ENCODE measurements at regions not wholly inside any gene's neighbourhood (a gene's known extent, or its start where the extent isn't known, plus 50 kb on each side); places are given as distances from the start of the nearest gene placed in this dataset.
"Not testable (repeated sequence)": the region's sequence is repeated elsewhere in the genome, so short reads cannot be mapped to it uniquely, and the experiment has no call there.

DNA sequence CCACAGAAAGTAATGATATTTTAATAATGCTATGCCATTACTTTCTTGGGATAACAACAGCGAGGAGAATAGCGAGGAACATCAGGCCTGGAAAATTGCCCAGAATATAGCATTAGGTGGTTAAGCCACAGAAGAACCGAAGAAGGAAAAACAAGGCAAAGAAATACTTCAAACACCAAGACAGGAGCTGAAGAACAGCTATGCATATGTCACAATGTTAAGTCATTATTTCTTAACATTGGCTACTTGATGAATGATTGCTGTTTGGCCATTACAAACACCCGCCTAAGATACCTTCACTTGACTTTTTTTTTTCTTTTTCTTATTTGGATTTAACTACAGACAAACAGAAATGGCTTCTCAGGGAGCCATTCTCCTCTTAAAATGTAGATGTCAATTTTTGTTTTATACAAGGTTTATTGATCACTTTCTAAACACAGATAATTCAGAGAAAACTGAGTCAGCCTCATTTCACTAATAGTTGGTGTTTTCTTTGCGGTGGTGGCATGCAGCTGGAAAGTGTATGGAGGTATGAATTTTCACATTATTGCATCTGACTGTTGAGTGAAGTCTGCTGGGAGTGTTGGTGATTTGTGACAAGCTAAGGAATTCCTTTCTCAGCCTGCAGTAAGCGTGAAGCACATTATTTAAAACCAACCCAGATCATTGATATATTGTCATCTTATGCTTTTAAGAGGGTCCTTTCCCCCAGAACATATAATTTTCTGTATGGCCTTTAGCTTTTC is 705.7 kb upstream of the NR2F2 start:
- no peak overlapping the region for H3K4me3 ChIP-seq (ENCODE audit: low read length)

DNA sequence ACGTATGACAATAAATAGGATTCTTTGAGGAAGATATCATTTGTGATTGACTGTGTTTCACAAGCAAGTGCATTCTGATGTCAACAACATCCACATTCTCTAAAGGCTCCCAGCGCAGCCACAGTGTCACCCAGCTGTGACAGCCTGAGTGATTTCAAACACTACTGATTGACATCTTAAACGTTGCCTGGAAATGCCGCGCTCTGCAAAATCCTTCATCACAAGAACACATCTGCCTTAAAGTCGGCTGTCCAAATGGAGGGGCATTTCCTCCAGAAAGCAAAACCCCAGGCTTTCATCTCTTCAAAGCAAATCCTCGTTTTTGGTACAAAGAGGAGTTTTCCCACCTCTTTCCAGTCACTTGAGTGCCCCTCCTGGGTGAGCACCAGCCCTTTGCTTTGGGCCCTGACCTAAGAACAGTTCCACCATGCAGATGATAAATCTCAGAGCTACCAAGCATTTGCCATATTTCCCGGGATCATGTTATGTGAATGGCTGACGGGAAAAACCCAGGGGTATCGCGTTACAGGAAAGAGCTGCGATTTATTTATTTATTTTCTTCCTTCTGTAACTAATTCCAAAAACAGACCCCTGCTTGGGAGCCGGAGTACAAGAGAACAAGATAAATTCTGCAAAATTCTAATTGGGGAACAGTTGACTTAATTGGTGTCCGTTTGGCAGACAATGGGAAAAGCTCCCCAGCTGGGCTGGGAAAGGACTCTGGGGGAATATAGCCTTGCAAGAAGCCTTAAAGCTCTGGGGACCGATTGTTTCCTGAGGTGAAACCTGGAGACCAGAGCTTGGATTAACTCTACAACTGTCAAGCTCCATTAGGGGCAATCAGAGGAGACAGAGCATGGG is 703.8 kb upstream of the NR2F2 start:
- Histone ChIP-seq H3K4me1 (ENCODE audit: control insufficient read depth, insufficient read depth, low read length) (peaks cover 19% of the 10 kb centered on the region), H3K4me3 (ENCODE audit: low read length) (no peak overlapping the region), H3K9me3 (ENCODE audit: control insufficient read depth, low read length) (peaks cover 7% of the 10 kb centered on the region), H3K36me3 (ENCODE audit: control insufficient read depth, insufficient read depth, low read length, severe bottlenecking) (no peaks in the 10 kb centered on the region), H3K27me3 (replicated peaks; ENCODE audit: control insufficient read depth, insufficient read depth, low read length) (no peaks in the 10 kb centered on the region), H3K9ac (ENCODE audit: low read length) (no peak overlapping the region)
- DNase-seq (ENCODE audit: low read depth): no peak

More for the DNA sequence above, 705.7 kb upstream of the NR2F2 start:
- Histone ChIP-seq H3K36me3 (ENCODE audit: control insufficient read depth, insufficient read depth, low read length, severe bottlenecking) (no peaks in the 10 kb centered on the region), H3K9ac (ENCODE audit: low read length) (peak overlapping the region; percentile 58), H3K4me1 (ENCODE audit: control insufficient read depth, insufficient read depth, low read length) (peaks cover 34% of the 10 kb centered on the region), H3K9me3 (ENCODE audit: control insufficient read depth, low read length) (peaks cover 7% of the 10 kb centered on the region), H3K27me3 (replicated peaks; ENCODE audit: control insufficient read depth, insufficient read depth, low read length) (no peaks in the 10 kb centered on the region)
- DNase-seq (ENCODE audit: low read depth): no peak

DNA sequence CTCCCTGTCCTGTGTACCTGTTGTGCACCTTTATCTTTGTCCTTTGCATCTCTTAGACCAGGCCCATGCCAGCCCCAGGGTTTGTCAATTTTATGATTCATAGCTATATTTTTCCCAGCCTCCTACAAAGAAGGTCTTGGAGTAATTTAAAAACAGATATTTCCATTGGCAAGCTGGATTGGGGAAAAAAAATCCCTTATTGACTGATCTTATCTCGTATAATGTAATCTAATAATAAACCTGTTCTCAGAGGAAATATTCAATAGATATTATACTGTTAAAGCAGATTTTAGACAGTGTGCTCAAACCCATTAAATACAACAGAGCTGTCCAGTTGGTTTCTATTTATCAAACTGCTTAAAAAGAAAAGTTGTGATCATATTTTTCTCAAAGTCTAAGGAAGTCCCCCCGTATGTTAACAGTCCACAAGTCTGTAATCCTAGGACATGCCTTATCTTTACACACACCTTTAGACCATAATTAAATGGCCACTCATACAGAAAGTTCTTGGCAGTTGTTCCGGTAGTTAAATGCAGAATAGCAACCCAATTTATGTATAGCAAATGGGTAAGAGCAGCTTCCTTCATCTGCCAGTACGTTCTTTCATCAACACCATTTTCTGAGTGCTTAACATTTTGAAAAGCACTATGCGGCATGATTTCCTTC is 700.9 kb upstream of the NR2F2 start:
- H3K4me3 ChIP-seq (ENCODE audit: low read length): no peak overlapping the region
- no peaks in the 10 kb centered on the region for H3K9me3 ChIP-seq (ENCODE audit: control insufficient read depth, low read length)
- no peaks in the 10 kb centered on the region for H3K27me3 ChIP-seq (replicated peaks; ENCODE audit: control insufficient read depth, insufficient read depth, low read length)
- no peaks in the 10 kb centered on the region for H3K36me3 ChIP-seq (ENCODE audit: control insufficient read depth, insufficient read depth, low read length, severe bottlenecking)
- DNase-seq (ENCODE audit: low read depth): no peak
- H3K9ac ChIP-seq (ENCODE audit: low read length): no peak overlapping the region
- H3K4me1 ChIP-seq (ENCODE audit: control insufficient read depth, insufficient read depth, low read length): peaks cover 4% of the 10 kb centered on the region

DNA sequence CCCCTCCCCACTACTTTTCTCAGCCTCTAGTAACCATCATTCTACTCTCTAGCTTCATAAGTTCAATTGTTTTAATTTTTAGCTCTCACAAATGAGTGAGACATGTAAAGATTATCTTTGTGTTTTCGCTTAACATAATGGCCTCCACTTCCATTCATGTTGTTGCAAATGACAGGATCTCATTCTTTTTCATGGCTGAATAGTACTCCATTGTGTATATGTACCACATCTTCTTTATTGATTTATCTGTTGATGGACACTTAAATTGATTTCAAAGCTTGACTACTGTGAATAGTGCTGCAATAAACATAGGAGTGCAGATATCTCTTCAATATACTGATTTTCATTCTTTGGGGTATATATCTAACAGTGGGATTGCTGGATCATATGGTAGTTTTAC is 699.8 kb upstream of the NR2F2 start:
- Histone ChIP-seq H3K36me3 (ENCODE audit: control insufficient read depth, insufficient read depth, low read length, severe bottlenecking) (no peaks in the 10 kb centered on the region), H3K9ac (ENCODE audit: low read length) (no peak overlapping the region), H3K9me3 (ENCODE audit: control insufficient read depth, low read length) (no peaks in the 10 kb centered on the region), H3K27me3 (replicated peaks; ENCODE audit: control insufficient read depth, insufficient read depth, low read length) (no peaks in the 10 kb centered on the region), H3K4me1 (ENCODE audit: control insufficient read depth, insufficient read depth, low read length) (no peaks in the 10 kb centered on the region), H3K4me3 (ENCODE audit: low read length) (no peak overlapping the region)
- DNase-seq (ENCODE audit: low read depth): no peak

DNA sequence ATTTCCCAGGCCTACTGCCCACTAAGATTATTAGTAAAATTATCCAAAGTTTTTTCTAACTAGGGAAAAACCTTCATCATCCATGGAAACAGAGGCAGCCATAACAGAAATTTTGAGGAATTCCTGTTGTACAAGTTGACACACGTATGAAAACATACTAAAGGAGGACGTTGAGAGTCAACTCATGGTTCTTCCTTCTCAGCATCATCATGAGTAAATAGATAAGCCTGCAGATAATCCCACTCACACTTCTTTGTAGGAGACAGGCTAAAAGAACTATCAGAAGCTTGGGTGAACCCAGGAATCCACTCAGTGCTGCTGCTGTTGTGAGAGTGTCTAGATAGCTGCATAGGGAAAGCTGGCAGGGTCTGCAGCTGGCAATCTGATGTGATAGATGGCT is 694.8 kb upstream of the NR2F2 start:
- Histone ChIP-seq H3K4me3 (ENCODE audit: low read length) (no peak overlapping the region), H3K9me3 (ENCODE audit: control insufficient read depth, low read length) (no peaks in the 10 kb centered on the region), H3K4me1 (ENCODE audit: control insufficient read depth, insufficient read depth, low read length) (no peaks in the 10 kb centered on the region), H3K36me3 (ENCODE audit: control insufficient read depth, insufficient read depth, low read length, severe bottlenecking) (no peaks in the 10 kb centered on the region), H3K27me3 (replicated peaks; ENCODE audit: control insufficient read depth, insufficient read depth, low read length) (no peaks in the 10 kb centered on the region), H3K9ac (ENCODE audit: low read length) (no peak overlapping the region)
- DNase-seq (ENCODE audit: low read depth): no peak

DNA sequence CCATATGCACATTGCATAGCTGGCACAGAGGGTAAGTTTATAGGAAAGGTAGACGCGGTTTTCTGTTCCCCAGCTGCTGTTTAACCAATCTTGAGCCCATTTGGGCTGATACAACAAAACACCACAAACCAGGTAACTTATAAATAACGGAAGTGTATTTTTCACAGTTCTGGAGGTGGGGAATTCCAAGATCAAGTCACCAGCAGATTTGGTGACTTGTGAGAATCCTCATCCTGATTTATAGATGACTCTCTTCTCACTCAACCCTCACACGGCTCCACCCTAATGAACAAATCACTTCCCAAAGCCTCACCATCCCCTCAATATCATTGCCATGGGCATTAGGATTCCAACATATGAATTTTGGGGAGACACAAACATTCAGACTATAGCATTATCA is 694.4 kb upstream of the NR2F2 start:
- Histone ChIP-seq H3K4me1 (ENCODE audit: control insufficient read depth, insufficient read depth, low read length) (no peaks in the 10 kb centered on the region), H3K9me3 (ENCODE audit: control insufficient read depth, low read length) (no peaks in the 10 kb centered on the region), H3K27me3 (replicated peaks; ENCODE audit: control insufficient read depth, insufficient read depth, low read length) (no peaks in the 10 kb centered on the region), H3K9ac (ENCODE audit: low read length) (no peak overlapping the region), H3K36me3 (ENCODE audit: control insufficient read depth, insufficient read depth, low read length, severe bottlenecking) (no peaks in the 10 kb centered on the region), H3K4me3 (ENCODE audit: low read length) (no peak overlapping the region)
- no peak for DNase-seq (ENCODE audit: low read depth)

DNA sequence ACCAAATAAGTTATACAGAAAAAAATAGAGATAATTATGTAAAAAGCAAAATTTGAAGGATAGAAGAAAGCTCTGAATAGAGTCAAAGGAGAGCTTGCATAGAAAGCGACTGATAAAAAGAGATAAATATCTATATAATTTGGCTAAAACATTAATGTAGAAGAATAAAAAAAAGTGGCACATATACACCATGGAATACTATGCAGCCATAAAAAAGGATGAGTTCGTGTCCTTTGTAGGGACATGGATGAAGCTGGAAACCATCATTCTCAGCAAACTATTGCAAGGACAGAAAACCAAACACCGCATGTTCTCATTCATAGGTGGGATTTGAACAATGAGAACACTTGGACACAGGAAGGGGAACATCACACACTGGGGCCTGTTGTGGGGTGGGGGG is 693.3 kb upstream of the NR2F2 start:
- not testable (repeated sequence) for H3K4me1 ChIP-seq (ENCODE audit: control insufficient read depth, insufficient read depth, low read length); H3K4me3 ChIP-seq (ENCODE audit: low read length); H3K9me3 ChIP-seq (ENCODE audit: control insufficient read depth, low read length)

DNA sequence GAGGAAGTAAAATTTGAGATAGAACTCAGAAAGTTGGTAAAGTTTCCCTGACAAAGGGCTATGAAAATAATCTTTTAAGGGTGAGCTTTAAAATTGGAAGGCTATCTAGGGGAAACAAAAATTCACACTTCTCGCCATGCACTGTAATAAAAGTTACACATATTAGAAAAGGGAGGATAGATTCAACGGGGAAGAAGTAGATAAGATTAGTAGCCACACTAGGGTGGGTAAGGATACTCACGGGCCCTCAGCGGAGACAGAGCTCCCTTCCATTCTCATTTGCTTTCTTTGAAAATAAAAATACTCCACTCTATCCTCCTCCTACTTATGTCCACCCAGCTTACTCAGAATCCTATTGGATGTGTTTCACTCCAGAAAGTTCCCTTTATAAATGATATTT is 691.3 kb upstream of the NR2F2 start:
- H3K9me3 ChIP-seq (ENCODE audit: control insufficient read depth, low read length): no peaks in the 10 kb centered on the region
- DNase-seq (ENCODE audit: low read depth): no peak
- no peaks in the 10 kb centered on the region for H3K4me1 ChIP-seq (ENCODE audit: control insufficient read depth, insufficient read depth, low read length)
- H3K9ac ChIP-seq (ENCODE audit: low read length): no peak overlapping the region
- no peaks in the 10 kb centered on the region for H3K36me3 ChIP-seq (ENCODE audit: control insufficient read depth, insufficient read depth, low read length, severe bottlenecking)
- H3K27me3 ChIP-seq (replicated peaks; ENCODE audit: control insufficient read depth, insufficient read depth, low read length): no peaks in the 10 kb centered on the region
- no peak overlapping the region for H3K4me3 ChIP-seq (ENCODE audit: low read length)

More for the DNA sequence above, 693.3 kb upstream of the NR2F2 start:
- H3K36me3 ChIP-seq (ENCODE audit: control insufficient read depth, insufficient read depth, low read length, severe bottlenecking); H3K27me3 ChIP-seq (replicated peaks; ENCODE audit: control insufficient read depth, insufficient read depth, low read length); DNase-seq (ENCODE audit: low read depth); H3K9ac ChIP-seq (ENCODE audit: low read length): not testable (repeated sequence)

DNA sequence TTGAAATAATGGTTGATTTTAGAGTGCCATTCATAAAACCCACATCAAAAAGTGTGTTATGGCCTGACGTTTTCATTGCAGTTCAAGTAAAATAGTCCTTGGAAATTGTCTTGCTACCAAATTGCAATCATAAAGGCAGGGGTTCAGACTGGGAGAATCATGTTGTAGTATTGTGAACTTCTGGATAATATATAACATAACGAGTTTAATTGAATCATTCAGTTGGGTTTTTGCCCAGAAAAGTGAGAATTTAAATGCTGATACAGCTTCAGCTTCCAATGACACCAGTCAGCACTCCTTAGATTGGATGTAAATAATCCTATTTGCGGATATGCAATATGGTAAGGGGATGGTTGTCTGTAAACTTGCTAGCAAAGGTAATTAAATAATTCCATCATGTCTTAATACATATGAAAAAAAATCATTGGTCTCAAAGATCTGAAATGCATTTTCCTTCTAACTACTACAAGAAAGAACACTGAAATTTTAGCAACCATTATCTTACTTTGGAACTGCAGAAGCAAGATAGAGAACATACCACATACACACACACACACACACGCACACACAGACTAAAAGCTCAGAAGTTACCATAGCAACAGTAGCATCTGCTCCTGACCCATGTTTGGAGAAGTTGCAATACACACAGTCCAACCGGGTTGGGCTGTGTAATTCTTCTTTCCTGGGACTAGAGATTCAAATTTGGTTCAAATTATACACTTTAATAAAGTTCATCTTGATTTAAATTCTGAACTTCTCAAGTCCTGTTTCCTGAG is 686.2 kb upstream of the NR2F2 start:
- no peak overlapping the region for H3K4me3 ChIP-seq (ENCODE audit: low read length)
- DNase-seq (ENCODE audit: low read depth): peak; percentile 40

DNA sequence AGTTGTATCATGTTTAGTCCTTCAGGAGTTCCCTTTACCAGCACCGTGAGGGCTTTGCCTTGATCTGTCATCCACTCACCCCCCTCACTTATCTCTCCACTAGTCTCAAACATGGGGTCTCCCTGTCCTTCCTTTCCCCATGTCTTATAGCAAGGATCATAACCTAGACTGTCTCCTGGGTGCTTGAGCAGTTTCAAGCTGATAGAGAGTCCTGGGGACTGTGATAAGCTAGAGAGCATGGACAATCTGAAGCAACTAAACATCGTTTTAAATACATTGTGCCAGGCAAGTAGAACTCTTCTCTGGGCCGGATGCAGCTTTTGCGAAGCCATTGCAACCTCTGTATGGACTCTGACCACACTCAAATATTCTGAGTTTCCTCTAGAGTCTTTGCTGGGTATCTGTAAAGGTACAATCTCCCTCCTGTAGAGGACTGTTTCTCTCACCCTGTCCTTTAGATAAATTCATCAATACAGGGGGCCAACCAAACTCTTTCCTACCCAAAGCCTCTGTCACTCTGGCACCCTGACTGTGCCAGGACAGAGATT is 684.6 kb upstream of the NR2F2 start:
- H3K9ac ChIP-seq (ENCODE audit: low read length): no peak overlapping the region
- no peaks in the 10 kb centered on the region for H3K9me3 ChIP-seq (ENCODE audit: control insufficient read depth, low read length)
- H3K4me1 ChIP-seq (ENCODE audit: control insufficient read depth, insufficient read depth, low read length): no peaks in the 10 kb centered on the region
- no peak for DNase-seq (ENCODE audit: low read depth)
- H3K36me3 ChIP-seq (ENCODE audit: control insufficient read depth, insufficient read depth, low read length, severe bottlenecking): no peaks in the 10 kb centered on the region
- no peak overlapping the region for H3K4me3 ChIP-seq (ENCODE audit: low read length)
- no peaks in the 10 kb centered on the region for H3K27me3 ChIP-seq (replicated peaks; ENCODE audit: control insufficient read depth, insufficient read depth, low read length)

More for the DNA sequence above, 686.2 kb upstream of the NR2F2 start:
- Histone ChIP-seq H3K4me1 (ENCODE audit: control insufficient read depth, insufficient read depth, low read length) (no peaks in the 10 kb centered on the region), H3K9me3 (ENCODE audit: control insufficient read depth, low read length) (no peaks in the 10 kb centered on the region), H3K36me3 (ENCODE audit: control insufficient read depth, insufficient read depth, low read length, severe bottlenecking) (no peaks in the 10 kb centered on the region), H3K27me3 (replicated peaks; ENCODE audit: control insufficient read depth, insufficient read depth, low read length) (no peaks in the 10 kb centered on the region), H3K9ac (ENCODE audit: low read length) (no peak overlapping the region)

All from adipocyte (in vitro differentiated cells).